ENCODE measurements at regions not wholly inside any gene's neighbourhood (a gene's known extent, or its start where the extent isn't known, plus 50 kb on each side); places are given as distances from the start of the nearest gene placed in this dataset.

- DNase-seq: no peak
- Histone ChIP-seq H3K9me3 (no peaks in the 10 kb centered on the region), H3K27ac (no peak overlapping the region), H3K36me3 (no peaks in the 10 kb centered on the region), H3K4me1 (no peaks in the 10 kb centered on the region), H3K27me3 (no peaks in the 10 kb centered on the region), H3K4me3 (replicated peaks in 1 of 3) (no peak overlapping the region)
- TF ChIP-seq CTCF (IDR thresholded peaks at IDR 0.05) (no peak), POLR2A (IDR thresholded peaks at IDR 0.05) (no peak)
- WGBS, 2 donors: 68 to 76% methylated on average over 6 of the region's 6 CpGs
- intact Hi-C loops (cut with DNase I): no loop called here
These were observed 202.2 kb upstream of the NLRP1 start for GRCh38 chr17:5786510-5786875.

GRCh38 chr17:5788266-5788900 lies 204.1 kb upstream of the NLRP1 start:
- H3K27ac ChIP-seq: no peak overlapping the region
- H3K4me3 ChIP-seq (replicated peaks in 1 of 3): no peak overlapping the region
- H3K27me3 ChIP-seq: no peaks in the 10 kb centered on the region
- H3K4me1 ChIP-seq: no peaks in the 10 kb centered on the region
- 83 to 85% methylated on average over 5 to 6 of the region's 6 CpGs for WGBS, 2 donors
- H3K9me3 ChIP-seq: no peaks in the 10 kb centered on the region
- DNase-seq: no peak
- TF ChIP-seq CTCF (IDR thresholded peaks at IDR 0.05) (no peak), POLR2A (IDR thresholded peaks at IDR 0.05) (no peak)
- intact Hi-C loops (cut with DNase I): no loop called here
- H3K36me3 ChIP-seq: no peaks in the 10 kb centered on the region

- Histone ChIP-seq H3K27ac (no peak overlapping the region), H3K4me1 (no peaks in the 10 kb centered on the region), H3K36me3 (no peaks in the 10 kb centered on the region), H3K27me3 (no peaks in the 10 kb centered on the region), H3K4me3 (replicated peaks in 1 of 3) (no peak overlapping the region), H3K9me3 (no peaks in the 10 kb centered on the region)
- 52 to 63% methylated on average over 15 of the region's 15 CpGs for WGBS, 2 donors
- TF ChIP-seq POLR2A (IDR thresholded peaks at IDR 0.05) (no peak), CTCF (IDR thresholded peaks at IDR 0.05) (no peak)
- DNase-seq: no peak
- intact Hi-C loops (cut with DNase I): no loop called here
These were observed 205.2 kb upstream of the NLRP1 start for GRCh38 chr17:5789528-5789927.

- intact Hi-C loops (cut with DNase I): no loop called here
- no peaks in the 10 kb centered on the region for H3K36me3 ChIP-seq
- WGBS, 2 donors: 80 to 88% methylated on average over 4 of the region's 4 CpGs
- no peak overlapping the region for H3K4me3 ChIP-seq (replicated peaks in 1 of 3)
- no peaks in the 10 kb centered on the region for H3K4me1 ChIP-seq
- H3K27ac ChIP-seq: no peak overlapping the region
- no peak for TF ChIP-seq POLR2A (IDR thresholded peaks at IDR 0.05)
- no peak for TF ChIP-seq CTCF (IDR thresholded peaks at IDR 0.05)
- no peaks in the 10 kb centered on the region for H3K9me3 ChIP-seq
- no peak for DNase-seq
- H3K27me3 ChIP-seq: no peaks in the 10 kb centered on the region
These were observed 208.8 kb upstream of the NLRP1 start for GRCh38 chr17:5793157-5793556.

- H3K27me3 ChIP-seq: no peaks in the 10 kb centered on the region
- 21 to 24% methylated on average over 2 of the region's 2 CpGs for WGBS, 2 donors
- no peaks in the 10 kb centered on the region for H3K36me3 ChIP-seq
- no peaks in the 10 kb centered on the region for H3K9me3 ChIP-seq
- H3K27ac ChIP-seq: no peak overlapping the region
- H3K4me3 ChIP-seq (replicated peaks in 1 of 3): no peak overlapping the region
- no peaks in the 10 kb centered on the region for H3K4me1 ChIP-seq
- no peak for TF ChIP-seq CTCF (IDR thresholded peaks at IDR 0.05)
- no peak for DNase-seq
- intact Hi-C loops (cut with DNase I): no loop called here
These were observed 209.6 kb upstream of the NLRP1 start for GRCh38 chr17:5793899-5794298.
